H9 (cell line): ENCODE measurements at regions not wholly inside any gene's neighbourhood (a gene's known extent, or its start where the extent isn't known, plus 50 kb on each side); places are given as distances from the start of the nearest gene placed in this dataset.
"Not testable (repeated sequence)": the region's sequence is repeated elsewhere in the genome, so short reads cannot be mapped to it uniquely, and the experiment has no call there.

Experiments used
- DNase-seq: peaks from one replicate; pipeline ENCODE4 v3.0.0-alpha.2; 2017
- H2AFZ ChIP-seq: one replicate; pipeline ENCODE4 v1.6.1; 2013; ENCODE audit warnings: mild to moderate bottlenecking, low read length, control low read depth, moderate library complexity
- H2AK5ac ChIP-seq: 2 replicates; pipeline ENCODE4 v1.6.1; 2013; ENCODE audit warnings: low read length, control low read depth, mixed read lengths; ENCODE audit not compliant: insufficient read length
- H2BK120ac ChIP-seq: one replicate; pipeline ENCODE4 v1.6.1; 2013; ENCODE audit warnings: low read depth, mild to moderate bottlenecking, low read length, control low read depth, inconsistent platforms; ENCODE audit not compliant: poor library complexity, severe bottlenecking
- H2BK12ac ChIP-seq: 2 replicates; pipeline ENCODE4 v1.6.1; 2013; ENCODE audit warnings: low read length, control low read depth, mixed read lengths, low read depth; ENCODE audit not compliant: insufficient read length
- H2BK15ac ChIP-seq: 2 replicates; pipeline ENCODE4 v1.6.1; 2013; ENCODE audit warnings: low read depth, low read length, control low read depth
- H2BK20ac ChIP-seq: one replicate; pipeline ENCODE4 v1.6.1; 2013; ENCODE audit warnings: low read depth, mild to moderate bottlenecking, low read length, control low read depth, inconsistent platforms; ENCODE audit not compliant: poor library complexity, severe bottlenecking
- H2BK5ac ChIP-seq: 2 replicates; pipeline ENCODE4 v1.6.1; 2013; ENCODE audit warnings: low read length, control low read depth, mixed read lengths; ENCODE audit not compliant: insufficient read length
- H3K14ac ChIP-seq: 2 replicates; pipeline ENCODE4 v1.6.1; 2013; ENCODE audit warnings: low read length, control low read depth; ENCODE audit not compliant: insufficient read depth
- H3K18ac ChIP-seq: 2 replicates; pipeline ENCODE4 v1.6.1; 2013; ENCODE audit warnings: low read depth, mild to moderate bottlenecking, mixed read lengths, low read length, control low read depth; ENCODE audit not compliant: insufficient read length
- H3K23ac ChIP-seq: 2 replicates; pipeline ENCODE4 v1.6.1; 2013; ENCODE audit warnings: low read length, control low read depth, mixed read lengths, low read depth; ENCODE audit not compliant: insufficient read length
- H3K23me2 ChIP-seq: 2 replicates; pipeline ENCODE4 v1.6.1; 2013; ENCODE audit warnings: low read depth, mild to moderate bottlenecking, mixed read lengths, low read length, control low read depth; ENCODE audit not compliant: insufficient read length, poor library complexity, severe bottlenecking
- H3K27ac ChIP-seq: 2 replicates; pipeline ENCODE4 v1.5.1; 2013; ENCODE audit warnings: low read length, control low read depth, mixed read lengths, low read depth; ENCODE audit not compliant: insufficient read length
- H3K27me3 ChIP-seq: 2 replicates; pipeline ENCODE4 v1.6.1; 2013; ENCODE audit warnings: low read length, control low read depth, inconsistent platforms; ENCODE audit not compliant: insufficient read depth
- H3K4ac ChIP-seq: 2 replicates; pipeline ENCODE4 v1.6.1; 2013; ENCODE audit warnings: low read depth, mild to moderate bottlenecking, control low read depth, inconsistent platforms, low read length, moderate library complexity
- H3K4me1 ChIP-seq: 2 replicates; pipeline ENCODE4 v1.6.1; 2013; ENCODE audit warnings: low read length, control low read depth, inconsistent platforms; ENCODE audit not compliant: insufficient read depth
- H3K4me2 ChIP-seq: 2 replicates; pipeline ENCODE4 v1.6.1; 2013; ENCODE audit warnings: low read length, control low read depth, mixed read lengths; ENCODE audit not compliant: insufficient read length, insufficient read depth
- H3K56ac ChIP-seq: 2 replicates; pipeline ENCODE4 v1.6.1; 2013; ENCODE audit warnings: low read depth, mild to moderate bottlenecking, mixed read lengths, low read length, control low read depth; ENCODE audit not compliant: insufficient read length
- H3K79me1 ChIP-seq: 2 replicates; pipeline ENCODE4 v1.6.1; 2013; ENCODE audit warnings: low read depth, mild to moderate bottlenecking, moderate library complexity, low read length, control low read depth, inconsistent platforms; ENCODE audit not compliant: insufficient read depth, poor library complexity, severe bottlenecking
- H3K79me2 ChIP-seq: 2 replicates; pipeline ENCODE4 v1.6.1; 2013; ENCODE audit warnings: low read length, control low read depth, inconsistent platforms; ENCODE audit not compliant: insufficient read depth
- H3K9ac ChIP-seq: 2 replicates; pipeline ENCODE4 v1.6.1; 2013; ENCODE audit warnings: low read length, control low read depth, mixed read lengths; ENCODE audit not compliant: insufficient read length; ENCODE audit errors: extremely low read depth
- H3K9me3 ChIP-seq: one replicate; pipeline ENCODE4 v1.6.1; 2013; ENCODE audit warnings: low read depth, low read length, inconsistent platforms; ENCODE audit not compliant: control insufficient read depth
- H3T11ph ChIP-seq: one replicate; pipeline ENCODE4 v1.6.1; 2013; ENCODE audit warnings: mild to moderate bottlenecking, low read length, control low read depth, inconsistent platforms
- H4K20me1 ChIP-seq: one replicate; pipeline ENCODE4 v1.6.1; 2013; ENCODE audit not compliant: control insufficient read depth, insufficient read length, insufficient read depth
- H4K5ac ChIP-seq: 2 replicates; pipeline ENCODE4 v1.6.1; 2013; ENCODE audit warnings: low read depth, mild to moderate bottlenecking, mixed read lengths, low read length, control low read depth; ENCODE audit not compliant: insufficient read length
- H4K8ac ChIP-seq: replicated peaks from 2 replicates; pipeline ENCODE4 v1.6.1; 2013; ENCODE audit warnings: low read length, control low read depth, mixed read lengths, low read depth; ENCODE audit not compliant: insufficient read length
- H4K91ac ChIP-seq: 2 replicates; pipeline ENCODE4 v1.6.1; 2013; ENCODE audit warnings: low read depth, mild to moderate bottlenecking, moderate library complexity, mixed read lengths, low read length, control low read depth; ENCODE audit not compliant: insufficient read length
- H3K27ac Mint-ChIP-seq, 3 experiments: 2 replicates in 2 of 3; 3 replicates in 1 of 3; pipeline ENCODE4 v1.8.0; 2020 to 2021; ENCODE audit warnings: mixed read lengths in 3 of 3, mild to moderate bottlenecking in 1 of 3, moderate library complexity in 1 of 3
- H3K27me3 Mint-ChIP-seq: 2 replicates; pipeline ENCODE4 v1.8.0; 2021; ENCODE audit warnings: low read depth, mild to moderate bottlenecking, moderate library complexity, mixed read lengths
- H3K36me3 Mint-ChIP-seq, 3 experiments: 2 replicates in 2 of 3; 3 replicates in 1 of 3; pipeline ENCODE4 v1.8.0; 2020 to 2021; ENCODE audit warnings: low read depth in 3 of 3, mixed read lengths in 3 of 3; ENCODE audit not compliant: insufficient read depth in 1 of 3
- H3K4me1 Mint-ChIP-seq, 2 experiments: 2 replicates each; pipeline ENCODE4 v1.8.0; 2020; ENCODE audit warnings: mixed read lengths in 2 of 2
- H3K4me3 Mint-ChIP-seq, 2 experiments: 2 replicates in 1 of 2; 3 replicates in 1 of 2; pipeline ENCODE4 v1.8.0; 2020 to 2021; ENCODE audit warnings: mild to moderate bottlenecking in 2 of 2, mixed read lengths in 2 of 2, moderate library complexity in 1 of 2
- H3K9me3 Mint-ChIP-seq, 2 experiments: 2 replicates in 1 of 2; 3 replicates in 1 of 2; pipeline ENCODE4 v1.8.0; 2020; ENCODE audit warnings: mild to moderate bottlenecking in 2 of 2, mixed read lengths in 2 of 2, moderate library complexity in 1 of 2
- WGBS: extraction: QIAGEN DNeasy Blood & Tissue Kit; methylation state at CpG from one replicate; pipeline ENCODE4 v1.1.7; 2013; ENCODE audit warnings: missing lambda C conversion rate, low lambda C conversion rate, mixed read lengths; ENCODE audit not compliant: insufficient read length; ENCODE audit errors: extremely low coverage; 5-methylcytosine and 5-hydroxymethylcytosine counted together
- TF ChIP-seq, protein P1 (sequence below): fragments of 200-600 bp; sonication (generic); conservative IDR thresholded peaks from 3 replicates; pipeline ENCODE4 v1.8.0; 2021; ENCODE audit warnings: antibody characterized with exemption, mild to moderate bottlenecking

DNA sequence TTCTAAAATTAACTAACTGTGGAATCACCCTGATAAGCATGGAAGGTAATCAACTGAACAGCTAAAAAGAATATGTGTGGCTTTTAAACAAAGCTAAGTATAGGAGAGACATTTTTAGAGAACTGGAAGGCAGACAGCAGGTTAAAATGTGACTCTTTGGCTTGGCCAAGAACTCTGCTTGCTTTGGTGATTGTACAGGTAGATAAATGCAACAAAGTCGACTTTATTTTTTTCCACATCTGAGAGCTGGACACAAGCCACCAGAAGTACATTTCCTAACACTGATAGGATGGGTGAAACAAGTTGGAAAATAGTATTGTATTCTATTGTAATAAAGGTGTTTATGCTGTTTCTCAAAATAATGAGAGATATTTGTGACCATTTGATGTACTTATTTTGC lies 84.1 kb downstream of the RBMX2 start:
- 0 out of 2 replicates have a peak, but pooled peaks cover 2% of the 10 kb centered on the region for H3K27me3 Mint-ChIP-seq

DNA sequence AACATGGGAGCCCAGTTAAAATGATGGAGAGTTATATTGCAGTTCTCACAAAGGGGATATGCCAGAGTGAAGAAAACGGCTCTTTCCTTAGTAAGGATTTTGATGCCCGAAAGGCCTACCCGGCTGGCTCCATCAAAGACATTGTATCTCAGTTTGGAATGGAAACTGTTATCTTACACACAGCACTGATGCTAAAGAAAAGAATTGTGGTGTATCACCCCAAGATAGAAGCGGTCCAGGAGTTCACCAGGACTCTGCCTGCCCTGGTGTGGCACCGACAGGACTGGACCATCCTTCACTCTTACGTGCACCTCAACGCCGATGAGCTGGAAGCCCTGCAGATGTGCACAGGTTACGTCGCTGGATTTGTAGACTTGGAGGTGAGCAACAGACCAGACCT lies 93.7 kb downstream of the RBMX2 start:
- H3K9me3 Mint-ChIP-seq = peaks cover 0 to 16% of the 10 kb centered on the region in 2 experiments; a peak in 2 of 5 replicates
- no CpG with 5 or more reads among the region's 10 CpGs for WGBS
- not testable (repeated sequence) for H2BK5ac ChIP-seq, H4K20me1 ChIP-seq, H4K8ac ChIP-seq, H3K9me3 ChIP-seq, H2BK12ac ChIP-seq, H3K18ac ChIP-seq, H4K5ac ChIP-seq, H2AFZ ChIP-seq, H3K56ac ChIP-seq, H4K91ac ChIP-seq, DNase-seq, H2AK5ac ChIP-seq, H3K27ac Mint-ChIP-seq, H3K27me3 ChIP-seq, H2BK120ac ChIP-seq, H3K23me2 ChIP-seq, H3K4me2 ChIP-seq, H3K79me2 ChIP-seq, H3K79me1 ChIP-seq, H3K14ac ChIP-seq, H3K4me3 Mint-ChIP-seq, H2BK20ac ChIP-seq, H3K27ac ChIP-seq, H3K9ac ChIP-seq, H3K4ac ChIP-seq, H3K36me3 Mint-ChIP-seq, H3K27me3 Mint-ChIP-seq, H3T11ph ChIP-seq, H2BK15ac ChIP-seq, H3K4me1 Mint-ChIP-seq, H3K23ac ChIP-seq, H3K4me1 ChIP-seq

More for the DNA sequence above, 84.1 kb downstream of the RBMX2 start:
- Histone ChIP-seq H3K18ac (no peak overlapping the region), H2BK12ac (no peak overlapping the region), H3K4me2 (no peak overlapping the region), H2BK20ac (no peak overlapping the region), H4K5ac (no peak overlapping the region), H4K20me1 (no peaks in the 10 kb centered on the region), H3K56ac (no peak overlapping the region), H2BK120ac (no peak overlapping the region), H3K9me3 (no peaks in the 10 kb centered on the region), H3K23ac (no peak overlapping the region), H3K79me1 (no peaks in the 10 kb centered on the region), H3K4ac (no peak overlapping the region), H3K4me1 (no peaks in the 10 kb centered on the region), H4K91ac (no peak overlapping the region), H2AFZ (no peak overlapping the region), H3K23me2 (no peaks in the 10 kb centered on the region), H3K79me2 (no peaks in the 10 kb centered on the region), H3K14ac (no peak overlapping the region), H3T11ph (no peak overlapping the region), H3K9ac (no peak overlapping the region), H2BK5ac (no peak overlapping the region), H2AK5ac (no peak overlapping the region), H3K27me3 (no peaks in the 10 kb centered on the region), H2BK15ac (no peak overlapping the region), H3K27ac (no peak overlapping the region), H4K8ac (no peak overlapping the region)
- Mint-ChIP-seq H3K36me3 (no peaks in the 10 kb centered on the region), H3K9me3 (peaks cover 0 to 10% of the 10 kb centered on the region in 2 experiments; a peak in 2 of 5 replicates), H3K27ac (no peak overlapping the region), H3K4me3 (no peak overlapping the region), H3K4me1 (no peaks in the 10 kb centered on the region)
- no CpG with 5 or more reads among the region's 1 CpG for WGBS
- TF ChIP-seq, protein P1, sequence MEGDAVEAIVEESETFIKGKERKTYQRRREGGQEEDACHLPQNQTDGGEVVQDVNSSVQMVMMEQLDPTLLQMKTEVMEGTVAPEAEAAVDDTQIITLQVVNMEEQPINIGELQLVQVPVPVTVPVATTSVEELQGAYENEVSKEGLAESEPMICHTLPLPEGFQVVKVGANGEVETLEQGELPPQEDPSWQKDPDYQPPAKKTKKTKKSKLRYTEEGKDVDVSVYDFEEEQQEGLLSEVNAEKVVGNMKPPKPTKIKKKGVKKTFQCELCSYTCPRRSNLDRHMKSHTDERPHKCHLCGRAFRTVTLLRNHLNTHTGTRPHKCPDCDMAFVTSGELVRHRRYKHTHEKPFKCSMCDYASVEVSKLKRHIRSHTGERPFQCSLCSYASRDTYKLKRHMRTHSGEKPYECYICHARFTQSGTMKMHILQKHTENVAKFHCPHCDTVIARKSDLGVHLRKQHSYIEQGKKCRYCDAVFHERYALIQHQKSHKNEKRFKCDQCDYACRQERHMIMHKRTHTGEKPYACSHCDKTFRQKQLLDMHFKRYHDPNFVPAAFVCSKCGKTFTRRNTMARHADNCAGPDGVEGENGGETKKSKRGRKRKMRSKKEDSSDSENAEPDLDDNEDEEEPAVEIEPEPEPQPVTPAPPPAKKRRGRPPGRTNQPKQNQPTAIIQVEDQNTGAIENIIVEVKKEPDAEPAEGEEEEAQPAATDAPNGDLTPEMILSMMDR = no peak
- DNase-seq = no peak
